ENCODE measurements at regions not wholly inside any gene's neighbourhood (a gene's known extent, or its start where the extent isn't known, plus 50 kb on each side); places are given as distances from the start of the nearest gene placed in this dataset.

- Histone ChIP-seq H3K27ac (no peak overlapping the region), H3K9me3 (ENCODE audit: severe bottlenecking) (no peaks in the 10 kb centered on the region), H3K4me3 (ENCODE audit: low read depth, low read length) (no peak overlapping the region), H3K36me3 (no peaks in the 10 kb centered on the region), H3K27me3 (ENCODE audit: insufficient read depth, low read depth, severe bottlenecking) (no peaks in the 10 kb centered on the region)
- TF ChIP-seq CTCF (IDR thresholded peaks at IDR 0.05; ENCODE audit: low read depth, low read length), result no peak
- DNase-seq, result no peak
Observed at GRCh38 chr13:47610687-47611086, 390.4 kb downstream of the SUCLA2 start.

- no peaks in the 10 kb centered on the region for H3K36me3 ChIP-seq
Observed at GRCh38 chr13:47603365-47603764, 397.7 kb downstream of the SUCLA2 start.

GRCh38 chr13:47598340-47598911, 402.6 kb downstream of the SUCLA2 start:
- H3K9me3 ChIP-seq (ENCODE audit: severe bottlenecking), result peaks cover 2% of the 10 kb centered on the region
- no peak overlapping the region for H3K4me3 ChIP-seq (ENCODE audit: low read depth, low read length)
- no peak for DNase-seq
- TF ChIP-seq CTCF (IDR thresholded peaks at IDR 0.05; ENCODE audit: low read depth, low read length), result no peak
- no peaks in the 10 kb centered on the region for H3K36me3 ChIP-seq
- no peaks in the 10 kb centered on the region for H3K27me3 ChIP-seq (ENCODE audit: insufficient read depth, low read depth, severe bottlenecking)
- no peak overlapping the region for H3K27ac ChIP-seq

More at GRCh38 chr13:47603365-47603764, 397.7 kb downstream of the SUCLA2 start:
- H3K9me3 ChIP-seq (ENCODE audit: severe bottlenecking), result no peaks in the 10 kb centered on the region
- no peak overlapping the region for H3K27ac ChIP-seq
- DNase-seq, result no peak
- no peaks in the 10 kb centered on the region for H3K27me3 ChIP-seq (ENCODE audit: insufficient read depth, low read depth, severe bottlenecking)
- no peak for TF ChIP-seq CTCF (IDR thresholded peaks at IDR 0.05; ENCODE audit: low read depth, low read length)
- no peak overlapping the region for H3K4me3 ChIP-seq (ENCODE audit: low read depth, low read length)

GRCh38 chr13:47594833-47595232, 406.2 kb downstream of the SUCLA2 start:
- H3K9me3 ChIP-seq (ENCODE audit: severe bottlenecking), result peaks cover 8% of the 10 kb centered on the region
- no peak overlapping the region for H3K4me3 ChIP-seq (ENCODE audit: low read depth, low read length)
- no peak overlapping the region for H3K27ac ChIP-seq
- H3K36me3 ChIP-seq, result no peaks in the 10 kb centered on the region
- H3K27me3 ChIP-seq (ENCODE audit: insufficient read depth, low read depth, severe bottlenecking), result no peaks in the 10 kb centered on the region
- peak; percentile 89 for TF ChIP-seq CTCF (IDR thresholded peaks at IDR 0.05; ENCODE audit: low read depth, low read length)
- peak; percentile 87 for DNase-seq

- Histone ChIP-seq H3K27me3 (ENCODE audit: insufficient read depth, low read depth, severe bottlenecking) (no peaks in the 10 kb centered on the region), H3K4me3 (ENCODE audit: low read depth, low read length) (no peak overlapping the region), H3K36me3 (no peaks in the 10 kb centered on the region), H3K27ac (no peak overlapping the region), H3K9me3 (ENCODE audit: severe bottlenecking) (peaks cover 8% of the 10 kb centered on the region)
- TF ChIP-seq CTCF (IDR thresholded peaks at IDR 0.05; ENCODE audit: low read depth, low read length), result no peak
- DNase-seq, result no peak
Observed at GRCh38 chr13:47592256-47592655, 408.8 kb downstream of the SUCLA2 start.

GRCh38 chr13:47588676-47589075, 412.4 kb downstream of the SUCLA2 start:
- Histone ChIP-seq H3K9me3 (ENCODE audit: severe bottlenecking) (peaks cover 10% of the 10 kb centered on the region), H3K36me3 (no peaks in the 10 kb centered on the region), H3K4me3 (ENCODE audit: low read depth, low read length) (no peak overlapping the region), H3K27ac (no peak overlapping the region), H3K27me3 (ENCODE audit: insufficient read depth, low read depth, severe bottlenecking) (no peaks in the 10 kb centered on the region)
- TF ChIP-seq CTCF (IDR thresholded peaks at IDR 0.05; ENCODE audit: low read depth, low read length), result no peak
- DNase-seq, result no peak

Data from WERI-Rb-1 (cell line).